Sigmoid colon (tissue), 6 donors: ENCODE measurements at regions not wholly inside any gene's neighbourhood (a gene's known extent, or its start where the extent isn't known, plus 50 kb on each side); places are given as distances from the start of the nearest gene placed in this dataset.

Experiments
- DNase-seq: peaks from one replicate; pipeline ENCODE4 v3.0.0-alpha.2; 2019
- H3K27ac ChIP-seq, 4 donors: fragments of 200-600 bp; sonication (generic); one replicate each; pipeline ENCODE4 v1.5.1; 2016 to 2019; ENCODE audit warnings: mild to moderate bottlenecking in 1 of 4
- H3K27me3 ChIP-seq, 3 donors: fragments of 200-600 bp; sonication (generic); one replicate each; pipeline ENCODE4 v1.5.1; 2019; ENCODE audit warnings: mild to moderate bottlenecking in 1 of 3
- H3K36me3 ChIP-seq, 4 donors: fragments of 200-600 bp; sonication (generic); one replicate each; pipeline ENCODE4 v1.5.1; 2016 to 2019
- H3K4me1 ChIP-seq, 4 donors: fragments of 200-600 bp; sonication (generic); one replicate each; pipeline ENCODE4 v1.5.1; 2017 to 2019
- H3K4me3 ChIP-seq, 4 donors: fragments of 200-600 bp; sonication (generic); one replicate each; pipeline ENCODE4 v1.5.1; 2017 to 2019; ENCODE audit warnings: mild to moderate bottlenecking in 2 of 4, moderate library complexity in 1 of 4
- H3K9me3 ChIP-seq, 4 donors: fragments of 200-600 bp in 3 of 4; sonication (generic) in 3 of 4; one replicate each; pipeline versions ENCODE4 v1.5.1 to v1.6.1; 2013 to 2019
- EP300 ChIP-seq, 4 donors: sonication (generic); formaldehyde crosslinking; IDR thresholded peaks; one replicate each; pipeline ENCODE4 v1.6.1; 2017; ENCODE audit warnings: antibody characterized with exemption in 4 of 4
- POLR2A ChIP-seq, 2 donors: fragments of 450-650 bp; IDR thresholded peaks; one replicate each; pipeline ENCODE4 v1.6.1; 2016; ENCODE audit warnings: antibody characterized with exemption in 2 of 2, mild to moderate bottlenecking in 2 of 2, moderate library complexity in 2 of 2
- POLR2AphosphoS5 ChIP-seq, 4 donors: sonication (generic); formaldehyde crosslinking; IDR thresholded peaks; one replicate each; pipeline ENCODE4 v1.6.1; 2017; ENCODE audit warnings: antibody characterized with exemption in 4 of 4
- WGBS, 2 donors: extraction: QIAGEN DNeasy Blood & Tissue Kit; methylation state at CpG; one replicate each; pipeline ENCODE4 v1.1.7; 2013; 5-methylcytosine and 5-hydroxymethylcytosine counted together
- intact Hi-C: fragments of 100-400 bp; cut with DNase I; formaldehyde crosslinking; loops from one replicate; pipeline ENCODE4 v1.15.1; 2023
- TF ChIP-seq, protein P1 (sequence below), 4 experiments: fragments of 450-650 bp in 3 of 4; fragments of 200-600 bp in 1 of 4; IDR thresholded peaks; one replicate each; pipeline ENCODE4 v1.5.1; 2016 to 2019; ENCODE audit warnings: antibody characterized with exemption in 4 of 4, mild to moderate bottlenecking in 3 of 4, moderate library complexity in 2 of 4
- donor health status: healthy with polysubstance abuse.
- donor health status: healthy.

DNA sequence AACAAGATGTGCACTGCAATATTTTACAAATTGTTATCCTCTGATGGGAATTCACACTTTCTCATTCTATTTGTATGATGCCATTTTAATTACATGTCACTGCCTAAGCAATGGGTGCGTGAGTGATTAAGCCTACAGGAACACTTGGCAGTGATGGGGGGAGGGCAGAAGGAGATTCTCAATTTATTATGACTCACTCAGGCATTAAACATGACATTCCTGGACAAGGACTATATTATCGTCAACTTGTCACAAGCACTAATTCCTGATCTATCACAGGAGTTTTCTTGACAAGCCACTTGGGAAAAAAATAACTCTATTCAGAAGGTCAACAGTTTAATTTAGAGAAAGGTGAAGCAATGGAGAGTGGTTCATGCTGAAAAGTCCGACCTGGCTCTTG lies 556.8 kb downstream of the NSUN3 start:
- Histone ChIP-seq H3K27me3 (no peaks in the 10 kb centered on the region), H3K4me1 (peaks cover 0 to 16% (median 4%) of the 10 kb centered on the region in 4 donors), H3K9me3 (no peaks in the 10 kb centered on the region), H3K27ac (peak overlapping the region in 2 of 4 donors; percentile 30 to 41), H3K4me3 (no peak overlapping the region), H3K36me3 (no peaks in the 10 kb centered on the region)
- TF ChIP-seq POLR2AphosphoS5 (IDR thresholded peaks at IDR 0.05): peak; percentile 63 to 99 (median 95)
- peak in 3 of 4 donors; percentile 41 to 94 (median 85) for TF ChIP-seq EP300 (IDR thresholded peaks at IDR 0.05)
- no peak for TF ChIP-seq POLR2A (IDR thresholded peaks at IDR 0.05)
- WGBS, 2 donors: 76 to 86% methylated on average over 3 of the region's 3 CpGs
- intact Hi-C loops: no loop called here
- DNase-seq: no peak

DNA sequence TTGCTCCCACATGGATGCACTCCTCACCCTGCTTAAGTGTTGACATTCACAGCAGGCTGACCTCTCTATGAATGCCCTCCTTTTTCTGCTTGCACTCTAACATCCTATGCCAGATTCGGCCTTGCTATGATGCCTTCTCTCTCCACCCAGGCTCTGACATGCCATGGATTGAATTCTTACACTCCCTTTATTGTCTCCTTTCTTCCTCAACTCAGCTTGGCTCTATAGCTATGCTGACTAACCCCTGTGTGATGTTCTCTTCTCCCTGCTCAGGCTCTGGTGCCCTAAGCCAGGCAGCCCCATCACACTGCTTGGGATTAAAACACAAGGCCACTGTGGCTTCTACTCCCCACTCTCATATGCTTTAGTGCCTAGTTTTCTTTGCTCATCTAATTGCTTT lies 563.7 kb downstream of the NSUN3 start:
- WGBS, 2 donors: 40 to 90% methylated on average over 1 of the region's 1 CpG
- no peak for DNase-seq
- no peak overlapping the region for H3K4me3 ChIP-seq
- H3K9me3 ChIP-seq: no peaks in the 10 kb centered on the region
- TF ChIP-seq, protein P1, sequence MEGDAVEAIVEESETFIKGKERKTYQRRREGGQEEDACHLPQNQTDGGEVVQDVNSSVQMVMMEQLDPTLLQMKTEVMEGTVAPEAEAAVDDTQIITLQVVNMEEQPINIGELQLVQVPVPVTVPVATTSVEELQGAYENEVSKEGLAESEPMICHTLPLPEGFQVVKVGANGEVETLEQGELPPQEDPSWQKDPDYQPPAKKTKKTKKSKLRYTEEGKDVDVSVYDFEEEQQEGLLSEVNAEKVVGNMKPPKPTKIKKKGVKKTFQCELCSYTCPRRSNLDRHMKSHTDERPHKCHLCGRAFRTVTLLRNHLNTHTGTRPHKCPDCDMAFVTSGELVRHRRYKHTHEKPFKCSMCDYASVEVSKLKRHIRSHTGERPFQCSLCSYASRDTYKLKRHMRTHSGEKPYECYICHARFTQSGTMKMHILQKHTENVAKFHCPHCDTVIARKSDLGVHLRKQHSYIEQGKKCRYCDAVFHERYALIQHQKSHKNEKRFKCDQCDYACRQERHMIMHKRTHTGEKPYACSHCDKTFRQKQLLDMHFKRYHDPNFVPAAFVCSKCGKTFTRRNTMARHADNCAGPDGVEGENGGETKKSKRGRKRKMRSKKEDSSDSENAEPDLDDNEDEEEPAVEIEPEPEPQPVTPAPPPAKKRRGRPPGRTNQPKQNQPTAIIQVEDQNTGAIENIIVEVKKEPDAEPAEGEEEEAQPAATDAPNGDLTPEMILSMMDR (IDR thresholded peaks at IDR 0.05): no peak
- TF ChIP-seq POLR2A (IDR thresholded peaks at IDR 0.05) (no peak), EP300 (IDR thresholded peaks at IDR 0.05) (no peak), POLR2AphosphoS5 (IDR thresholded peaks at IDR 0.05) (no peak)
- intact Hi-C loops: no loop called here
- H3K36me3 ChIP-seq: no peaks in the 10 kb centered on the region
- no peaks in the 10 kb centered on the region for H3K27me3 ChIP-seq
- H3K4me1 ChIP-seq: no peaks in the 10 kb centered on the region
- H3K27ac ChIP-seq: no peak overlapping the region

DNA sequence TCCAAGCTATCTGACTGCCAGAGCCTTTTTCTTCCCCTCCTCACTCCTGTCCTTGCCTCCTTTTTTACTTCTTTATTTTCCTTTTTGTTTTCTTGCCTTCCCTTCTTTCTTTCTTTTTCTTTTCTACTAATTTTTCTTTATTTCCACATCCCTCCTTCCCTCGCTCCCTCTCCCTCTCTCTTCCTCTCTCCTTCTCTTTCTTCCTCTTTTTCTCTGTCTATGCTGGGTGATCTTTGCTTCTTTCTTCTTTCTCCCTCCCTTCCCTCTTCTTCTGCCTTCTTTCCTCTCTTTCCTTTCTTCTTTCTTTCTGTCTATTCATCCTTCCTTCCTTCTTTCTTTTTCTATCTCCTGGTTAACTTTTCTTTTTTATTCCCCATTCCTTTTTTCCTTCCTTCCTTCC lies 564.8 kb downstream of the NSUN3 start:
- H3K4me1 ChIP-seq: no peaks in the 10 kb centered on the region
- no peaks in the 10 kb centered on the region for H3K9me3 ChIP-seq
- DNase-seq: no peak
- no peaks in the 10 kb centered on the region for H3K27me3 ChIP-seq
- intact Hi-C loops: no loop called here
- 86 to 90% methylated on average over 1 of the region's 1 CpG for WGBS, 2 donors
- TF ChIP-seq POLR2AphosphoS5 (IDR thresholded peaks at IDR 0.05) (no peak), POLR2A (IDR thresholded peaks at IDR 0.05) (no peak), EP300 (IDR thresholded peaks at IDR 0.05) (no peak)
- TF ChIP-seq, protein P1 (IDR thresholded peaks at IDR 0.05): no peak
- H3K36me3 ChIP-seq: no peaks in the 10 kb centered on the region
- H3K27ac ChIP-seq: no peak overlapping the region
- no peak overlapping the region for H3K4me3 ChIP-seq

DNA sequence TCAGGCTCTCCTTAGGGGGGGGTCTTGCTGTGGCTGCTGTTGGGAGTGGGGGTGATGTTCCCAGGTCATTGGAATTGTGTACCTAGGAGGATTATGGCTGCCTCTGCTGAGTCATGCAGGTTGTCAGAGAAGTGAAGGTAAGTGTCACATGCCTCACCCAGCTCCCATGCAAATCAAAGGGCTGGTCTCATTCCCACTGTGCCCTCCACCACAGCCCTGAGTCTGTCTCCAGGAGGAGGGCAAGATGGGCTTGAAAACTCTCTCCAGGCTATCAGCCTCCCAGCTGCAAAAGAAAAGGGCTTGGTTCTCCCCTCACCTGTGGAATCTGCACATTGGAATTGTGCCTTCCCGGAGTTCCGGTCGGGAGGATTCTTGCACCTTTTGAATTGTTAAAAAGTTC lies 580.5 kb downstream of the NSUN3 start:
- intact Hi-C loops: no loop called here
- no peak for TF ChIP-seq POLR2A (IDR thresholded peaks at IDR 0.05)
- TF ChIP-seq, protein P1 (IDR thresholded peaks at IDR 0.05): no peak
- TF ChIP-seq EP300 (IDR thresholded peaks at IDR 0.05): no peak
- no peak for TF ChIP-seq POLR2AphosphoS5 (IDR thresholded peaks at IDR 0.05)
- no peaks in the 10 kb centered on the region for H3K9me3 ChIP-seq
- WGBS, 2 donors: 93 to 96% methylated on average over 3 of the region's 3 CpGs
- no peaks in the 10 kb centered on the region for H3K4me1 ChIP-seq
- H3K27me3 ChIP-seq: no peaks in the 10 kb centered on the region
- H3K4me3 ChIP-seq: no peak overlapping the region
- no peak overlapping the region for H3K27ac ChIP-seq
- no peak for DNase-seq
- H3K36me3 ChIP-seq: no peaks in the 10 kb centered on the region

DNA sequence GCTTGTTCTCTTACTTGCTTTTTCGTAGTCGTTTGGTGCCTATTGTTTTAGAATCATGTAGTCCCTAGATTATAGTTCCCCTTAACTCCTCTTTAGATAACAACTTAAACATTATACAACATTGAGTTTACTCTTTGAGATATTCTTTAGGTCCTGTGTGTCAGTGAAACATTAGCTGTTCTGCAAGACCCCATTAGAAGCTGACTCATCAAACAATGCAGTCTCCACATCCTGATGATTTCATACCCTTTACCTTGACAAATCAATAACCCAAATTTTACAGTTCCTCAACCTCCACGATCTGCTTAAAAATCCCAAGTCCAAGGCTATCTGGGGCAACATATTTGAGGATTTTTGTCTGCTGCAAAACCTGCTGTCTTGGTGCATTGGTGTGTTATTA lies 582.9 kb downstream of the NSUN3 start:
- 80 to 84% methylated on average over 3 of the region's 3 CpGs for WGBS, 2 donors
- Histone ChIP-seq H3K4me1 (no peaks in the 10 kb centered on the region), H3K36me3 (no peaks in the 10 kb centered on the region), H3K9me3 (no peaks in the 10 kb centered on the region), H3K27me3 (no peaks in the 10 kb centered on the region), H3K4me3 (no peak overlapping the region), H3K27ac (no peak overlapping the region)
- intact Hi-C loops: no loop called here
- DNase-seq: no peak
- TF ChIP-seq EP300 (IDR thresholded peaks at IDR 0.05) (no peak), POLR2A (IDR thresholded peaks at IDR 0.05) (no peak), POLR2AphosphoS5 (IDR thresholded peaks at IDR 0.05) (no peak)
- TF ChIP-seq, protein P1 (IDR thresholded peaks at IDR 0.05): no peak
